Adrenal gland (tissue), 9 donors: ENCODE measurements at regions not wholly inside any gene's neighbourhood (a gene's known extent, or its start where the extent isn't known, plus 50 kb on each side); places are given as distances from the start of the nearest gene placed in this dataset.

Source experiments
- DNase-seq, 7 donors: peaks; one replicate each; pipeline ENCODE4 v3.0.0-alpha.2; 2019 to 2020
- H3K27ac ChIP-seq, 5 donors: fragments of 200-600 bp; sonication (generic) in 4 of 5; 1 replicate in 3 of 5; 2 replicates in 2 of 5; pipeline versions ENCODE4 v1.5.1 to v1.8.0; 2016 to 2020; ENCODE audit warnings: mild to moderate bottlenecking in 1 of 5
- H3K27me3 ChIP-seq: fragments of 200-600 bp; 2 replicates; pipeline ENCODE4 v1.8.0; 2021
- H3K36me3 ChIP-seq, 2 donors: fragments of 200-600 bp; replicated peaks in 1 of 2; 1 replicate in 1 of 2; 2 replicates in 1 of 2; pipeline versions ENCODE4 v1.5.1 to v1.8.0; 2018 to 2022
- H3K4me1 ChIP-seq, 2 donors: fragments of 200-600 bp; replicated peaks in 1 of 2; 1 replicate in 1 of 2; 2 replicates in 1 of 2; pipeline versions ENCODE4 v1.5.1 to v1.8.0; 2018 to 2021
- H3K4me3 ChIP-seq, 4 donors: fragments of 200-600 bp; sonication (generic) in 3 of 4; one replicate each; pipeline ENCODE4 v1.5.1; 2016 to 2018
- H3K9me3 ChIP-seq, 3 donors: fragments of 200-600 bp; sonication (generic) in 1 of 3; replicated peaks in 1 of 3; 1 replicate in 2 of 3; 2 replicates in 1 of 3; pipeline versions ENCODE4 v1.5.1 to v1.8.0; 2016 to 2021
- POLR2A ChIP-seq, 2 donors: fragments of 450-650 bp; IDR thresholded peaks; one replicate each; pipeline ENCODE4 v1.6.1; 2017; ENCODE audit warnings: antibody characterized with exemption in 2 of 2, mild to moderate bottlenecking in 2 of 2, moderate library complexity in 1 of 2
- WGBS, 4 donors: extraction: QIAGEN DNeasy Blood & Tissue Kit in 2 of 4; methylation state at CpG; one replicate each; pipeline versions ENCODE4 v1.1.5 to v1.1.7; 2013 to 2017; 5-methylcytosine and 5-hydroxymethylcytosine counted together
- intact Hi-C, 2 donors: fragments of 100-400 bp; cut with DNase I; formaldehyde crosslinking; loops; one replicate each; pipeline versions ENCODE4 v1.14.1 to v1.15.0; 2022 to 2023
- TF ChIP-seq, protein P1 (sequence below), 6 experiments: fragments of 450-650 bp in 4 of 6; fragments of 200-600 bp in 2 of 6; sonication (generic) in 1 of 6; IDR thresholded peaks; 1 replicate in 5 of 6; 2 replicates in 1 of 6; pipeline versions ENCODE4 v1.5.1 to v1.8.0; 2016 to 2021; ENCODE audit warnings: antibody characterized with exemption in 6 of 6, mild to moderate bottlenecking in 2 of 6, moderate library complexity in 1 of 6
- donor health status: healthy with polysubstance abuse.
- donor health status: Bipolar disorder and iron deficiency.
- donor health status: DM: yes; HTN: yes; CAD: no.
- donor health status: DM: no; HTN: no; CAD: no.
- donor health status: DM: no; HTN: no; CAD: no.

DNA sequence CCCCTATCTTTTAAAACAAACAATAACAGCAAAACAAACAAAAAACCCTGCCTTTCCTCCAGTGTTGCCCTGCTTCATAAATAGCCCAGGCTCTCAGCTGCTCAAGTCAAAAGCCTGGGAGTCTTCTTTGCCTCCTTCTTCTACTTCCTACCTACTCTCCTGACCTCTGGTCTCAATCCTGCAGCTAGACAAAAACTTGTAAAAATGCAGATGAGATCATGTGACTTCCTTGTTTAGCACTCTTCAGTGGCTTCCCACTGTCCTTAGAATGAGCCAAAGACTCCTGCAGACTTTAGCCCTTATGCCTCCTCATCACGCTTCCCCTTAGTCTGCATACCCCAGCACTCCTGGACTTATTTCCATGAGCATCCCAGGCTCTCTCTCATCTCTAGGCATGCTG, 55.0 kb upstream of the ZNF644 start:
- no peak for DNase-seq
- 94 to 100% (median 98%) methylated on average over 1 of the region's 1 CpG for WGBS, 4 donors
- TF ChIP-seq POLR2A (IDR thresholded peaks at IDR 0.05), result no peak
- TF ChIP-seq, protein P1, sequence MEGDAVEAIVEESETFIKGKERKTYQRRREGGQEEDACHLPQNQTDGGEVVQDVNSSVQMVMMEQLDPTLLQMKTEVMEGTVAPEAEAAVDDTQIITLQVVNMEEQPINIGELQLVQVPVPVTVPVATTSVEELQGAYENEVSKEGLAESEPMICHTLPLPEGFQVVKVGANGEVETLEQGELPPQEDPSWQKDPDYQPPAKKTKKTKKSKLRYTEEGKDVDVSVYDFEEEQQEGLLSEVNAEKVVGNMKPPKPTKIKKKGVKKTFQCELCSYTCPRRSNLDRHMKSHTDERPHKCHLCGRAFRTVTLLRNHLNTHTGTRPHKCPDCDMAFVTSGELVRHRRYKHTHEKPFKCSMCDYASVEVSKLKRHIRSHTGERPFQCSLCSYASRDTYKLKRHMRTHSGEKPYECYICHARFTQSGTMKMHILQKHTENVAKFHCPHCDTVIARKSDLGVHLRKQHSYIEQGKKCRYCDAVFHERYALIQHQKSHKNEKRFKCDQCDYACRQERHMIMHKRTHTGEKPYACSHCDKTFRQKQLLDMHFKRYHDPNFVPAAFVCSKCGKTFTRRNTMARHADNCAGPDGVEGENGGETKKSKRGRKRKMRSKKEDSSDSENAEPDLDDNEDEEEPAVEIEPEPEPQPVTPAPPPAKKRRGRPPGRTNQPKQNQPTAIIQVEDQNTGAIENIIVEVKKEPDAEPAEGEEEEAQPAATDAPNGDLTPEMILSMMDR (IDR thresholded peaks at IDR 0.05), result no peak
- no peaks in the 10 kb centered on the region for H3K36me3 ChIP-seq
- no peaks in the 10 kb centered on the region for H3K27me3 ChIP-seq
- intact Hi-C loops, result no loop called here
- no peak overlapping the region for H3K4me3 ChIP-seq
- H3K9me3 ChIP-seq, result no peaks in the 10 kb centered on the region
- no peaks in the 10 kb centered on the region for H3K4me1 ChIP-seq
- H3K27ac ChIP-seq, result no peak overlapping the region

DNA sequence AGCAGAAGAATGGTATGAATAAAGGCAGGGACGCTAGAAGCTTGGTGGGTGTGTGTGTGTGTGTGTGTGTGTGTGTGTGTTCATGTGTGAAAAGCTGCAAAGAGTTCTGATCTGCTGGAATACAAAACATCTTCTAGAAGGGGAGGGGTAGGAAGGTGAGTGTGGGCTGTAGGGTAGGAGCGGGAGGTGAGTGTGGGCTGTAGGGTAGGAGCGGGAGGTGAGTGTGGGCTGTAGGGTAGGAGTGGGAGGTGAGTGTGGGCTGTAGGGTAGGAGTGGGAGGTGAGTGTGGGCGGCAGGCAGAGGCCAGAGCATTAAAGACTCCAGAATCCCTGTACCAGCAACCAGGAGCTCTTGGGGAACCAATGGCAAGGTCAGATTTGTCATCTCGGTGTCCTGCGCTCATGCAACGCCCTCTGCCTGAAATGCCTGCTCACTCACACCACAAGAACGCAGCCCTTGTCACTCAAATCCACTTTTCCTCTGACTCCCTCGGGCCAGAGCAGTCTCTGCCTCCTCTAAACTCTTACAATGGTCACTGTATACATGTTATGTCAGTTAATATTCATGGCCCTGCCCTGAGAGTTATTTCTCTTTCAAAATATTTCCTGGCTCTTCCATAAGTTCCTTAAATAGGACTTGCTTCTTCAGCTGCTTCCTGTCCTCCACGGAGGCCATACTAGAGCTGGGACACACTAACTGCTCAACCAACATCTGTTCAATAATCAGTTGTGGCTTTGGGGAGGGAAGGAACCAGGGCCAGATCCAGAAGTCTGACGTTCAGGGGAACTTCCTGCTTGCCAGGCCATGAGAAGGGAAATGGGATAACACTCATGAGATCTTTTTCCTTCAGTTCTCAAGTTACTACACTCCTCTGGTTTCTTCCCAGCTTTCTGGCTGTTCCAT, 53.6 kb upstream of the ZNF644 start:
- no peaks in the 10 kb centered on the region for H3K27me3 ChIP-seq
- WGBS, 4 donors, result 73 to 77% (median 75%) methylated on average over 11 of the region's 11 CpGs
- H3K4me1 ChIP-seq, result no peaks in the 10 kb centered on the region
- no peak for DNase-seq
- H3K4me3 ChIP-seq, result no peak overlapping the region
- TF ChIP-seq POLR2A (IDR thresholded peaks at IDR 0.05), result no peak
- TF ChIP-seq, protein P1 (IDR thresholded peaks at IDR 0.05), result no peak
- no peak overlapping the region for H3K27ac ChIP-seq
- intact Hi-C loops, result no loop called here
- no peaks in the 10 kb centered on the region for H3K9me3 ChIP-seq
- H3K36me3 ChIP-seq, result no peaks in the 10 kb centered on the region

DNA sequence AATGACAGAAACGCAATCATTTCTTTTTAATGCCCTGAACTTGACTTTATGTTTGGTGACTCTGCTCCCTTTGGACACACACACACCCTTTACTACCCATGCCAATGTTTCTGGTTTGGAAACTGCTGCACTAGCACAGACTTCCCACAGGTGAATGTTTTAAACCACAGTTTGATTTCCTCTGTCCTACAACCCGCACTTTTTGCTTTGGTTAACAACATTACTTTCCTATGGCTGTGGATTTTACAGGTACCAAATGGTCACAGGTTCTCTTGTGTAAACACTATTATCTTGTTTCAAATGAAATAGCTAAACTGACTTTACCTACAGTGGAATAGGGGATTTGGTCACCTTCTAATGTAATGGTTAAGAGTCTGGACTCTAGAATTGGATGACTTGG, 51.5 kb upstream of the ZNF644 start:
- Histone ChIP-seq H3K27me3 (no peaks in the 10 kb centered on the region), H3K4me3 (no peak overlapping the region), H3K27ac (no peak overlapping the region), H3K4me1 (no peaks in the 10 kb centered on the region), H3K36me3 (no peaks in the 10 kb centered on the region), H3K9me3 (no peaks in the 10 kb centered on the region)
- intact Hi-C loops, result no loop called here
- DNase-seq, result no peak
- no peak for TF ChIP-seq POLR2A (IDR thresholded peaks at IDR 0.05)
- TF ChIP-seq, protein P1 (IDR thresholded peaks at IDR 0.05), result no peak
- WGBS, 4 donors, result 44 to 85% (median 62%) methylated on average over 2 of the region's 2 CpGs

DNA sequence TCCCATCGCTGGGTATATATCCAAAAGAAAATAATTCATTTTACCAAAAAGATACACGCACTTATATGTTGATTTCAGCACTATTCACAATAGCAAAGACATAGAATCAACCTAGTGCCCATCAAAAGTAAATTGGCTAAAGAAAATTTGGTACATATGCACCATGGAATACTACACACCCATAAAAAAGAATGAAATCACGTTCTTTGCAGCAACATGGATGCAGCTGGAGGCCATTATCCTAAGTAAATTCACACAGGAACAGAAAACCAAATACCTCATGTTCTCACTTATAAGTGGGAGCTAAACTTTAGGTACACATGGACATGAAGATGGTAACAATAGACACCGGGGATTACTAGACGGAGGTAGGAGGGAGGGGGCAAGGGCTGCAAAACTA, 50.0 kb upstream of the ZNF644 start:
- TF ChIP-seq, protein P1 (IDR thresholded peaks at IDR 0.05), result no peak
- no peak for TF ChIP-seq POLR2A (IDR thresholded peaks at IDR 0.05)
- Histone ChIP-seq H3K36me3 (no peaks in the 10 kb centered on the region), H3K4me3 (no peak overlapping the region), H3K27me3 (no peaks in the 10 kb centered on the region), H3K9me3 (no peaks in the 10 kb centered on the region), H3K4me1 (no peaks in the 10 kb centered on the region), H3K27ac (no peak overlapping the region)
- WGBS, 4 donors, result 89 to 94% (median 91%) methylated on average over 5 of the region's 5 CpGs
- no peak for DNase-seq
- intact Hi-C loops, result no loop called here
